Mammary epithelial cell (primary cell): ENCODE measurements at regions not wholly inside any gene's neighbourhood (a gene's known extent, or its start where the extent isn't known, plus 50 kb on each side); places are given as distances from the start of the nearest gene placed in this dataset.

Source experiments
- EZH2 ChIP-seq: IDR thresholded peaks from 2 replicates; pipeline ENCODE4 v1.6.1; 2012; ENCODE audit warnings: low read length, inconsistent platforms, borderline replicate concordance
- TF ChIP-seq, protein P1 (sequence below), 2 donors: IDR thresholded peaks in 1 of 2; conservative IDR thresholded peaks in 1 of 2; 2 replicates each; pipeline ENCODE4 v1.5.1; 2011 to 2012; ENCODE audit warnings: inconsistent platforms in 2 of 2, low read length in 2 of 2, mild to moderate bottlenecking in 2 of 2, control low read depth in 1 of 2, low read depth in 1 of 2; ENCODE audit not compliant: insufficient read depth in 1 of 2; ENCODE audit errors: extremely low read depth in 1 of 2

DNA sequence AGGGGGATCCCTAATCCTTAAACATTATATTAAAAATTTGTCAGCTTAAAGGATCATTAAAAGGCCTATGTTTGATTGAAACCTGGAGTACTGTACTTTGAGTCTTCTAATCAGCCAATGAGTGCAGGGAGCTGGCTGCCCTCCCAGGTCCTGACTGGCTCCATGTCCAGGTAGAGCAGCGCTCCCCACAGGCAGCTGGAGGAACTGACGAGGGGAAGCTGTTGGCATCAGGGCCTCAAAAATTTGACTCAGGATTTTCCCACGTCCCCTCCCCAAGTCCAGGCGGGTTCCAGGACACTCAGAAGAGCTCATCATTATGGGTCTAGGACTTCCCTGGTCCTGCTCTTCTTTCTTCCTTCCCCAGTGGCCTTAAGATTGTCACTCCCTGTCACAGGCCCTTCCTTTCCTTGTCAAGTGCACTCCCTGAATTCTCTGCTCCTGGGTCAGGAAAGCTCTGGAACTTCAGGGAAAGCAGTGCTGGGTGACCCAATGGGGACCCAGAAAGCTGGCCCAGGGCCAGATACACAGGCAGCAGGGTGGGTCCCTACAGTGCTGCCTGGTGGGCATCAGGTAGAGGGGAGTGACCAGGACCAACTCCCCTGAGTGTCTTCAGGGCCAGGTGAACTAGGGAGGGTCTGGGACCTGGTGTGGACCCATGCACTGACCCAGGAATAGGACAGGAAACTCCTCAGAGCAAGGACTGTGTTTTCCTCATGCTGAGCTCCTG lies 65.5 kb downstream of the GGTLC2 start:
- TF ChIP-seq, protein P1, sequence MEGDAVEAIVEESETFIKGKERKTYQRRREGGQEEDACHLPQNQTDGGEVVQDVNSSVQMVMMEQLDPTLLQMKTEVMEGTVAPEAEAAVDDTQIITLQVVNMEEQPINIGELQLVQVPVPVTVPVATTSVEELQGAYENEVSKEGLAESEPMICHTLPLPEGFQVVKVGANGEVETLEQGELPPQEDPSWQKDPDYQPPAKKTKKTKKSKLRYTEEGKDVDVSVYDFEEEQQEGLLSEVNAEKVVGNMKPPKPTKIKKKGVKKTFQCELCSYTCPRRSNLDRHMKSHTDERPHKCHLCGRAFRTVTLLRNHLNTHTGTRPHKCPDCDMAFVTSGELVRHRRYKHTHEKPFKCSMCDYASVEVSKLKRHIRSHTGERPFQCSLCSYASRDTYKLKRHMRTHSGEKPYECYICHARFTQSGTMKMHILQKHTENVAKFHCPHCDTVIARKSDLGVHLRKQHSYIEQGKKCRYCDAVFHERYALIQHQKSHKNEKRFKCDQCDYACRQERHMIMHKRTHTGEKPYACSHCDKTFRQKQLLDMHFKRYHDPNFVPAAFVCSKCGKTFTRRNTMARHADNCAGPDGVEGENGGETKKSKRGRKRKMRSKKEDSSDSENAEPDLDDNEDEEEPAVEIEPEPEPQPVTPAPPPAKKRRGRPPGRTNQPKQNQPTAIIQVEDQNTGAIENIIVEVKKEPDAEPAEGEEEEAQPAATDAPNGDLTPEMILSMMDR (conservative IDR thresholded peaks at IDR 0.05 in 1 of 2, IDR thresholded peaks at IDR 0.05 in 1 of 2; ENCODE audit: extremely low read depth in 1 of 2, insufficient read depth in 1 of 2, low read depth in 1 of 2, low read length in 2 of 2): peak; percentile 6 to 20
- TF ChIP-seq EZH2: no peak
